ENCODE measurements at regions not wholly inside any gene's neighbourhood (a gene's known extent, or its start where the extent isn't known, plus 50 kb on each side); places are given as distances from the start of the nearest gene placed in this dataset.

- TF ChIP-seq NFRKB (IDR thresholded peaks at IDR 0.05): no peak
- no peak for TF ChIP-seq TARDBP (IDR thresholded peaks at IDR 0.05)
- no peak for TF ChIP-seq ELF4 (IDR thresholded peaks at IDR 0.05)
- no peak for TF ChIP-seq SUZ12 (IDR thresholded peaks at IDR 0.05)
- no peak for TF ChIP-seq FOXA1 (IDR thresholded peaks at IDR 0.05)
- TF ChIP-seq SP1 (IDR thresholded peaks at IDR 0.05): no peak
- no peak for TF ChIP-seq BHLHE40 (IDR thresholded peaks at IDR 0.05; ENCODE audit: borderline replicate concordance)
- no peak for TF ChIP-seq FOXK2 (IDR thresholded peaks at IDR 0.05)
- no peak for TF ChIP-seq ARNT (IDR thresholded peaks at IDR 0.05)
- no peak for TF ChIP-seq LEF1 (IDR thresholded peaks at IDR 0.05; ENCODE audit: borderline replicate concordance)
- TF ChIP-seq HDGF (IDR thresholded peaks at IDR 0.05; ENCODE audit: borderline replicate concordance): no peak
- TF ChIP-seq FOXM1 (IDR thresholded peaks at IDR 0.05; ENCODE audit: borderline replicate concordance): no peak
- no peak for TF ChIP-seq CTBP1 (IDR thresholded peaks at IDR 0.05; ENCODE audit: borderline replicate concordance)
Observed at GRCh38 chr1:34380526-34381124, 203.9 kb downstream of the C1orf94 start.
